ENCODE measurements at regions not wholly inside any gene's neighbourhood (a gene's known extent, or its start where the extent isn't known, plus 50 kb on each side); places are given as distances from the start of the nearest gene placed in this dataset.

- DNase-seq (ENCODE audit: low read depth), result no peak
Observed at GRCh38 chr5:175805256-175806011, 65.9 kb upstream of the CPLX2 start.

GRCh38 chr5:175808711-175809110 lies 62.7 kb upstream of the CPLX2 start:
- DNase-seq (ENCODE audit: low read depth), result no peak

GRCh38 chr5:175809531-175810121 lies 61.8 kb upstream of the CPLX2 start:
- DNase-seq (ENCODE audit: low read depth), result no peak

- DNase-seq (ENCODE audit: low read depth), result no peak
Observed at GRCh38 chr5:175810457-175810856, 60.9 kb upstream of the CPLX2 start.

GRCh38 chr5:175811589-175811988 lies 59.8 kb upstream of the CPLX2 start:
- DNase-seq (ENCODE audit: low read depth), result no peak

GRCh38 chr5:175813943-175814630 lies 57.3 kb upstream of the CPLX2 start:
- no peak for DNase-seq (ENCODE audit: low read depth)

- no peak for DNase-seq (ENCODE audit: low read depth)
Observed at GRCh38 chr5:175814691-175815090, 56.7 kb upstream of the CPLX2 start.

GRCh38 chr5:175815126-175815913 lies 56.1 kb upstream of the CPLX2 start:
- DNase-seq (ENCODE audit: low read depth), result no peak

- no peak for DNase-seq (ENCODE audit: low read depth)
Observed at GRCh38 chr5:175816348-175816747, 55.0 kb upstream of the CPLX2 start.

- no peak for DNase-seq (ENCODE audit: low read depth)
Observed at GRCh38 chr5:175819090-175819425, 52.3 kb upstream of the CPLX2 start.

- no peak for DNase-seq (ENCODE audit: low read depth)
Observed at GRCh38 chr5:175820230-175820629, 51.1 kb upstream of the CPLX2 start.
